Lower lobe of right lung (tissue), 2 donors: ENCODE measurements at regions not wholly inside any gene's neighbourhood (a gene's known extent, or its start where the extent isn't known, plus 50 kb on each side); places are given as distances from the start of the nearest gene placed in this dataset.

Source experiments
- ATAC-seq, 2 donors: fragments of 200-7000 bp; cut with Tn5 transposase; one replicate each; pipeline ENCODE4 v1.9.1; 2020 to 2022; ENCODE audit warnings: mild to moderate bottlenecking in 2 of 2, moderate library complexity in 2 of 2
- DNase-seq: peaks from one replicate; pipeline ENCODE4 v3.0.0-alpha.2; 2020
- H3K27ac ChIP-seq: fragments of 200-600 bp; one replicate; pipeline ENCODE4 v1.8.0; 2022
- H3K27me3 ChIP-seq: fragments of 200-600 bp; one replicate; pipeline ENCODE4 v1.8.0; 2022; ENCODE audit warnings: low read depth
- H3K36me3 ChIP-seq: fragments of 200-600 bp; one replicate; pipeline ENCODE4 v1.8.0; 2022; ENCODE audit warnings: mild to moderate bottlenecking
- H3K4me1 ChIP-seq: fragments of 200-600 bp; one replicate; pipeline ENCODE4 v1.8.0; 2022
- H3K4me3 ChIP-seq: fragments of 200-600 bp; one replicate; pipeline ENCODE4 v1.8.0; 2022; ENCODE audit warnings: mild to moderate bottlenecking
- H3K9me3 ChIP-seq: fragments of 200-600 bp; one replicate; pipeline ENCODE4 v1.8.0; 2022
- intact Hi-C: fragments of 100-400 bp; cut with DNase I; formaldehyde crosslinking; loops from one replicate; pipeline ENCODE4 v1.11.0; 2022
- TF ChIP-seq, protein P1 (sequence below): fragments of 200-600 bp; IDR thresholded peaks from one replicate; pipeline ENCODE4 v1.8.0; 2022; ENCODE audit warnings: antibody characterized with exemption, mild to moderate bottlenecking
- donor health status: DM: no; HTN: yes; CAD: no; lungs with severe emphysema.

DNA sequence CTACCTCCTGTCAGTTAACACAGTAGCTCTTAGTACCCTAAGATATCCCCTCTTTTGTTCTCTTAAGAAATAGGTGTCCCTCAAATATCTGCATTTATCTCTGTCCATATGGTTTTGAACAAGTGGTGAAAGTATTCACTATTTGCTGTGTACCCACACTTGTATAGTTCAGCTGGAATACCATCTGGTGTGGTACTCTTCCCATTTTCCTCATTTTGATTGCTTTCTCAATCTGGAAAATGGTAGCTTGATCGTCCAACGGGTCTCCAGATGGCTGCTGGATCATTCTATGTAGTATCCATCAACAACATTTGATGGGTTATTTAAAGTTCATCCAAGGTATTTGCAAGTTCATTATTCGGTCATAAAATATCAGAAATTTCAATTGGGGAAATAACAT, 100.3 kb upstream of the DPYD start:
- no peak overlapping the region for H3K27ac ChIP-seq
- no peak for ATAC-seq
- H3K4me1 ChIP-seq = no peaks in the 10 kb centered on the region
- H3K4me3 ChIP-seq = no peak overlapping the region
- H3K9me3 ChIP-seq = no peaks in the 10 kb centered on the region
- no peaks in the 10 kb centered on the region for H3K36me3 ChIP-seq
- H3K27me3 ChIP-seq = no peaks in the 10 kb centered on the region
- no peak for DNase-seq
- intact Hi-C loops = no loop called here
- TF ChIP-seq, protein P1, sequence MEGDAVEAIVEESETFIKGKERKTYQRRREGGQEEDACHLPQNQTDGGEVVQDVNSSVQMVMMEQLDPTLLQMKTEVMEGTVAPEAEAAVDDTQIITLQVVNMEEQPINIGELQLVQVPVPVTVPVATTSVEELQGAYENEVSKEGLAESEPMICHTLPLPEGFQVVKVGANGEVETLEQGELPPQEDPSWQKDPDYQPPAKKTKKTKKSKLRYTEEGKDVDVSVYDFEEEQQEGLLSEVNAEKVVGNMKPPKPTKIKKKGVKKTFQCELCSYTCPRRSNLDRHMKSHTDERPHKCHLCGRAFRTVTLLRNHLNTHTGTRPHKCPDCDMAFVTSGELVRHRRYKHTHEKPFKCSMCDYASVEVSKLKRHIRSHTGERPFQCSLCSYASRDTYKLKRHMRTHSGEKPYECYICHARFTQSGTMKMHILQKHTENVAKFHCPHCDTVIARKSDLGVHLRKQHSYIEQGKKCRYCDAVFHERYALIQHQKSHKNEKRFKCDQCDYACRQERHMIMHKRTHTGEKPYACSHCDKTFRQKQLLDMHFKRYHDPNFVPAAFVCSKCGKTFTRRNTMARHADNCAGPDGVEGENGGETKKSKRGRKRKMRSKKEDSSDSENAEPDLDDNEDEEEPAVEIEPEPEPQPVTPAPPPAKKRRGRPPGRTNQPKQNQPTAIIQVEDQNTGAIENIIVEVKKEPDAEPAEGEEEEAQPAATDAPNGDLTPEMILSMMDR = no peak

DNA sequence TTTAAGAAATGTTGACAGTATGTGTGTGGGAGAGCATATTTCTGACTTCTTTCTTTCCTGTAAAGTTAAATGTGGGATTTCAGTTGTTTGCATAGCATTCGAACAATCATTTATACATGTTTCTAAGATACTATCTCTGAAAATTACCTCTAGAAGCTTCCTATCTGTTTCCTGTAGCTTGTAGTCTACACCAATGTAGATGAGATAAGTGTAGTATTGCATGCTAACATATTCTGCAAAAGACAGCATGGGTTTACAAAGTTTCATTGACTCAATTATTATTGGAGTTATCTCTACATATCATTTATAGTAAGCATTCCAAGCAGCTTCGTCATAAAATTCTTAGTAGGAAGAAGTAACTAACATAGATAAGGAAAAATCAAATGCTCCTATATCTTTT, 98.9 kb upstream of the DPYD start:
- Histone ChIP-seq H3K27ac (no peak overlapping the region), H3K4me3 (no peak overlapping the region), H3K9me3 (no peaks in the 10 kb centered on the region), H3K4me1 (no peaks in the 10 kb centered on the region), H3K36me3 (no peaks in the 10 kb centered on the region), H3K27me3 (no peaks in the 10 kb centered on the region)
- TF ChIP-seq, protein P1 = no peak
- DNase-seq = no peak
- intact Hi-C loops = no loop called here
- no peak for ATAC-seq

DNA sequence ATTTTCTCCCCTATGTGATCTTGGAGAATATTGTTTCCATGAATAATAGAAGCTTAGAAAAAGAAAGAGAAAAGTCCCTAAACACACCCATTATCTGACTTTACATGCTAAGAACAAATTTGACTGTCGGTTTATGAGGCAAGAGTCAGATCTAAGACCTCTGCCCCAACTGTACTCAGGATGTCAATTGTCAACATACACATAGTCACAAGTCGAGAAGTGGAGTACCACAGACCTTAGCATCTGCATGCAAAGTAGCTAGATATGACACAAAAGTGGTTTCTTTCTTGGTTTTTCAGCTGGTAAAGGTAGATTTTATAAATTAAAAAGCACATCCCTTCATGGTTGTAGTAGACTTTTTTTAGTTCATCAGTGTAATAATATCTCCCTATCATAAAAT, 97.2 kb upstream of the DPYD start:
- TF ChIP-seq, protein P1 = no peak
- DNase-seq (no peak), ATAC-seq (no peak)
- Histone ChIP-seq H3K36me3 (no peaks in the 10 kb centered on the region), H3K4me3 (no peak overlapping the region), H3K27me3 (no peaks in the 10 kb centered on the region), H3K27ac (no peak overlapping the region), H3K4me1 (no peaks in the 10 kb centered on the region), H3K9me3 (no peaks in the 10 kb centered on the region)
- intact Hi-C loops = no loop called here

DNA sequence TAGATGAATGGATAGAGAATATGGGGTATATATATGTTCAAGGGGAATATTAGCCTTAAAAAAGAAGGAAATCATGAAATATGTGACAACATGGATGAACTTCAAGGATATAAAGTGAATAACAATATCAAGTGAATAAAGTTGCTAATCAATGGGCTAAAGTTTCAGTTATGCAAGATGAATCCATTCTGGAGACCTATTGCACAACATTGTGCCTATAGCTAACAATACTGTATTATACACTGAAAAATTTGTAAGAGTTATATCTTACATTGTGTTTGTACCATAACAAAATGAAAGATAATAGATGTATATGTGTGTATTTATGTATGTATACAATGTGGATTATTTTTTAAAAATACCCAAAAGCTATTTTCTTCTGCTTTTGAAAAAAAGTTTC, 96.3 kb upstream of the DPYD start:
- no peaks in the 10 kb centered on the region for H3K9me3 ChIP-seq
- ATAC-seq = no peak
- TF ChIP-seq, protein P1 = no peak

DNA sequence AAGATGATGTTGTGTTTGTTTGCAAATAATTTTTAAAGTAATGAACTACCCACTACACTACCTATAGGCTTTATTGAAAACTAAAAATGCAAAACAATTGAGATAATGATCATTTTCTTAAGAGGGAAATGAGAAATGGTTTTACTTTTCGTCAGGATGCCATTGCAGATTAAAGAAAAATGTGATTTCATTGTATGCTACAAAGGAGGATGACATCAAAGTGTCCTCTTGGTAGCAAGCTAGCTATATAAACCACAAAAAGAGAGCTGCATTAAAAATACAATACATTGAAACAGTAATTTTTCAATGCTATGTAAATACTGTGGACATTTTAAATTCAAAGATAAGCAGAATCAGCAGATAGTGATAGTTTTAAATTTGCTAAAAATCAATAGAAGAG, 87.5 kb upstream of the DPYD start:
- intact Hi-C loops = no loop called here
- no peak for ATAC-seq

More for the DNA sequence above, 96.3 kb upstream of the DPYD start:
- DNase-seq = no peak
- Histone ChIP-seq H3K27ac (no peak overlapping the region), H3K4me1 (no peaks in the 10 kb centered on the region), H3K36me3 (no peaks in the 10 kb centered on the region), H3K27me3 (no peaks in the 10 kb centered on the region), H3K4me3 (no peak overlapping the region)
- intact Hi-C loops = no loop called here

More for the DNA sequence above, 87.5 kb upstream of the DPYD start:
- Histone ChIP-seq H3K9me3 (no peaks in the 10 kb centered on the region), H3K4me1 (no peaks in the 10 kb centered on the region), H3K27me3 (no peaks in the 10 kb centered on the region), H3K36me3 (no peaks in the 10 kb centered on the region), H3K4me3 (no peak overlapping the region), H3K27ac (no peak overlapping the region)
- DNase-seq = no peak
- TF ChIP-seq, protein P1 = no peak
